Activated CD4-positive, alpha-beta T cell treated with anti-CD3 and anti-CD28 coated beads, Interleukin-2, amount 50 U/mL, for 16 hours (primary cell): ENCODE measurements at regions not wholly inside any gene's neighbourhood (a gene's known extent, or its start where the extent isn't known, plus 50 kb on each side); places are given as distances from the start of the nearest gene placed in this dataset.
A peak's percentile ranks its signal among the peaks of the same experiment; 100 is the strongest.

Experiments used
- DNase-seq: peaks from one replicate; pipeline ENCODE4 v3.0.0-alpha.2; 2020

GRCh38 chr5:116389601-116390000, 185.0 kb downstream of the SEMA6A start:
- DNase-seq = no peak

- DNase-seq = no peak
Measured at GRCh38 chr5:116388564-116389258, 185.9 kb downstream of the SEMA6A start.

DNA sequence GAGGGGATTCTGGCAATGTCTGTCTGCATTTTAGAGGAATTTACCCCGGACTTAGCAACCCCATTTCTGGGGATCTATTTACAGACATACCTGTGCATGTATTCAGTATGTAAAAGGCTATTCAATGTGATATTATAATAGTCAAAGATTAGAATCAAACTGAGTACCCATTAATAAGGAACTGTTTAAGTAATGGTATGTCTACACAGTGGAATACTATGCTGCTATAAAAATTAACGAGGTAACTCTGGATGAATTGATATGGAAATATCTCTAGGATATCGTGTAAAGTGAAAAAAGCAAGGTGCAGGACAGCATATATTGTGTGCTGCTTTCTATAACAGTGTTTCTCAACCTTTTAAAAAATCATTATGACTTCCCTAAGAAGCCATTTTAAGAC, 186.9 kb downstream of the SEMA6A start:
- DNase-seq = no peak

DNA sequence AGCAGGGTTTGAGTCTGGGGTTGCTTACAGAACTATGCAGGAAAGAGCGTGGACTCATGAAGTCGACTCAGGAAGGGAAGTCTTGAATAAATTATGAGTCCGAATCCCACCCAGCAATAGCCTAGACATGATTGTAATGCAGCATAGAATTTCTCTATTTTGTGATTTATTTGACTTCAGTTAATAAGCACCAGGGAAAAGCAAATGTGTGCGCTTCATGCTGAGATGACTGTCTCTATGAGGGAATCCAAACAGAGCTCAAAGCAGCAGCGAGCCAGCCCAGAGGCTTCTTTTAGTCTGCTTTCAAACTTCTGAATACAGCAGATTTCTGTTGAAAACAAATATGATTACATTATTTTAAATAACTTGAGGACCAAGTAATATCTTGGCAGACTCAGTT, 188.0 kb downstream of the SEMA6A start:
- no peak for DNase-seq

GRCh38 chr5:116382874-116383266, 191.8 kb downstream of the SEMA6A start:
- DNase-seq = no peak

DNA sequence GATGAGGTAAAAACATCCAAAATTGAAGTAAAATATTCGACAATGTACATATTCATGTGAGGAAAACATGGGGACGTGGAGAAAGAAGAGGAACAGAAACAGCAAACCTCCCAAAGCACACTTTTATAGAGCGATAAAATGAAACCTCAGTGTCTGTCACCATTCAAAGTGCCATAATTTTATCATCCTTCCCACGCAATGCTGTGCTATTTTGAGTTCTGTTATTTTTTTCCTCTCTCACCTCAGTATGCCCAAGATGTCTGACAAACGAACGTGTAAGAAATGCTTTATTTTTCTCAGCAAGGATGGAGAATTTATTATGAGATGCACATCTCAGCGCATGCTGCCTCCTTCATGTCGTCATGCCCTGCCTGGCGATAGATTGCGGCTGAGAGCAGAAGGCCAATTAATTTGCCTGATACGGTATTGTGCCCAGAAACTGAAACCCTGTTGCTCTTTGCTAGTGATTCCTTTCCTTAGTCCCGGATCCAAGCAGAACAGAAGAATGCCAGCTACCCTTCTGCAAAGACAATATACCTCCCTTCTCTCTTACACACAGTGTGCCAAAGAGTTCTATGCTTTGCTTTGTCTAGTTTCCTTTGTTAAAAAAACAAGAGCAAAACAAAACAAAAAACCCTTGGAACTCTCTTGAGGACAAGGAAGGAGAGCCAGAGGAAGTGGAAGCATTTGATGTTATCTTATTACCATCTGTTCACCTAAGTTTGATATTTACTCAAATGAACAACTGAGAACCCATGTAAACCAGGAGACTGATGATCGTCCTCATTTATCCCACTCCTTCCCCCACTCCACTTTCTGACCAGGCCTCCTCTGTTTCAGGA, 192.4 kb downstream of the SEMA6A start:
- DNase-seq = no peak

DNA sequence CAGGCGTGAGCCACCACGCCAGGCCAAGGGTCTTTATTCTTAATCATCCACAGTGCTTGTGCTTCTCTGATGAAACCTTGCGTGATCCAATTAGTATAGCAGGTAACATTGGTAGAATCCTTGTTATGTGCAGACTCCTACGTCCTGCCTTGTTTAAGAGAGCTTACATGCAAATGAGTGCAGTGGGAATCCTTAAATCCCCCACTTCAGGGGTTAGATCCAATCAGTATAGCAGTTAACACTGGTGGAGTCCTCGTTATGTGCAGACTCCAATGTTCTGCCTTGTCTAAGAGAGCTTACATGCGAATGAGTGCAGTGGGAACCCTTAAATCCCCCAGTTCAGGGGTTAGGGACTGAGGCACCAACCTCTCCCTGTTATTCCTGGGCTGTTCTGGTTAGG, 193.4 kb downstream of the SEMA6A start:
- DNase-seq = no peak

GRCh38 chr5:116380621-116381020, 194.0 kb downstream of the SEMA6A start:
- DNase-seq = no peak

DNA sequence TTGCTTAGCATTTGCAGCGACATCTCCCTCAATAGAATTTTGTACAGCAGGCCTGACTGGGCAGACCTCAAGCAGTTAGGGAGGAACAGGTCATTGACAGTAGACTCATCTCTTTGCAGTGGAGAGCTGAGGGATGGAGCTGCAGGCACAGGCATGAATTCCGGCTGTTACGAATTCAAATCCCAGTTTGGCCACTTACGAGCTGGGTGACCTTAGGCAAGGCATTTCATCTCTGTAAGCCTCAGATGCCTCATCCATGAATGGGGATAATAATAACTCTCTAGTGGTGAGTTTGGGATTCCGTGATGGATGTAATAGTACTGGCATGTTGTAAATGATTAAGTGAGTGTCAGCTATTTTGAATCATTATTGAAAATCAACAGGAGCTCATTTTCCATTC, 195.3 kb downstream of the SEMA6A start:
- DNase-seq = no peak

DNA sequence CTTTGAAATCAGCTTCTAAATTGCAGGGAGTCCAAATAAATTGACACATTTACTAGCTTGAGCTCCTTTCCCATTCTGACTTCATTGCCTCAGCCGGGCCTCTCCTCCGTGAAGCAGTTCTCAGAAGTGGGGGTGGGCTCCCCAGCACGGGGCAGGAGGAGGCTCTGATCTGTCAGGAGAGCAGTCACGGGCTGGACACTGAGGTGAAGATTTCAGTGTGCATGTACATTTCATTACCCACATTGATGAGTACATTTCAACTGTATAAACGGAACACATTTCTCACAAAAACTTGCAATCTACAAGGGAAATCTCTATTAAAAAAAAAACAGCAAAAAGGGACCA, 195.9 kb downstream of the SEMA6A start:
- DNase-seq = no peak

DNA sequence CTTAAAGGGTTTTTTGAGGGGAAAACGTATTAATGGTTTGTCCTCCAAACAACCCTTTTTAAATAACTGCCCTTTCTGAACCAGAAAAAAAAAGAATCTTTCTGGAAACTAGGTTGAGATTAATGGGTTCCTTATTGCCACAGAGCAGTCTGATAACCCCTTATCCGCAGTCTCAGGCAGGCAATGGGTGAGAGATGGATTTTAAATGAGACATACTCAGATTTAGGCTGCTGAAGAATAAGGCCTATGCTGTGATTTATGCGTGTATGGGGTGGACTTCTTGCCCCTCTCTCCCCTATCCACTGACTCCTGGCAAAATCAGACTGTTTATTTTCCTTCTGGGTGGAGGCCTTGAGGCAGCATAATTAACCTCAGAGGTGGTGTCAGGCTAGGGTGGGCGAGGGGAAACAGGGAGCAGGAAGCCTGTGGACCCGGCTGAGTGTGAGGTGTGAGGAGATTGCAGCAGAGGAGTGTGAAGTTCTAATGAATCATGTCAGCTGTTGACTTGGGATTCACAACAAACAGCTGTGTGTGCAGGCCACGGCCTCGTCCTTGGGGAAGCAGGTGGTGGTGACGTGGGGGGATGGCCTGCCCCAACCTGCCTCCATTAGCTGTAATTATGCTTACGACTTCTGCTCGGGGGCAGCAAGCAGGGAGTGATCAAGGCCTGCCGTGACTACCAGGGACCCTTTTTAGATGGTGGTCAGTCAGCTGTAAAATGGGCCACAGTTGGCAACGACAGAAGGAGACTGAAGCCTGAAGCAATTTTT, 196.4 kb downstream of the SEMA6A start:
- DNase-seq = no peak

- no peak for DNase-seq
Measured at GRCh38 chr5:116377276-116378006, 197.2 kb downstream of the SEMA6A start.

- DNase-seq = no peak
Measured at GRCh38 chr5:116375926-116376325, 198.7 kb downstream of the SEMA6A start.

DNA sequence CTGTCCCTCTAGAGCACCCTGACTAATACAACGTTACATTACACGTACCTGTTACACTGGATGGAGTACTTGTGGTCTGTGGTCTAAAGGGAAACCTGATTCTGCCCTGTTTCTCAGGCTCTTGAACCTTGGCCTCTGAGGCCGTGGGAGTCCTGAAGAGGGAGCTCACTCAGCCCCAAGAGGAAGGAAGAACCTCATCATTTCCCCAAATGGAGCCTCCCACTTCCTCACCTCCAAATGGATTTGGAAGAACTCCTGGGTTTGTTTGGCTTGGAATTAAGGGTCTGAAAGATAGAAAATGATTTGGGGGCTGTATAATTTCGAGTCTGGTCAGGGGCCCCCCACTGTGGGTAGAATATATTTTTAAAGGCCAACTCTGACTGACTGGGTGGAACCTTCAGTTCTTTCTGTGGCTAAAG, 200.2 kb downstream of the SEMA6A start:
- DNase-seq = no peak

GRCh38 chr5:116372931-116373597, 201.6 kb downstream of the SEMA6A start:
- DNase-seq = peak; percentile 1

- no peak for DNase-seq
Measured at GRCh38 chr5:116371935-116372334, 202.7 kb downstream of the SEMA6A start.

DNA sequence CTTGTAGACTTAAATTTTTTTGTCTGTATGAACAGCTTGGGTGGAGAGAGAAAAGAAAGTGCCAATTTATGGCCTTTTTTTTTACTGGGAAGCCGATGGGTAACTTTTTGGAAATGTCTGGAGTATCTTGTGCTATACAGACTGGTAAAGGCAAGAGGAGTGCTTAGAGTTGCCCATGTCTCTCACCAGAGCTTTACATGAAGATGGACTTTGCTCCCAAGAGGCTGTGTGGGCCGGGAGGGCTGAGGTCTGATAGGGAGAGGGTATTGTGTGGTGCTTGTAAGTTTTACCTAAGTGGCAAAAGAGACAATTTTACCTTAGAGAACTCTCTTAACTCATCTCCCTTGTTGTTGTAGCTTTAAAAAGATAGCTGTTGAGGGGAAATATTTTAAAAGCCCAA, 203.2 kb downstream of the SEMA6A start:
- no peak for DNase-seq

GRCh38 chr5:116370886-116371285, 203.7 kb downstream of the SEMA6A start:
- no peak for DNase-seq

DNA sequence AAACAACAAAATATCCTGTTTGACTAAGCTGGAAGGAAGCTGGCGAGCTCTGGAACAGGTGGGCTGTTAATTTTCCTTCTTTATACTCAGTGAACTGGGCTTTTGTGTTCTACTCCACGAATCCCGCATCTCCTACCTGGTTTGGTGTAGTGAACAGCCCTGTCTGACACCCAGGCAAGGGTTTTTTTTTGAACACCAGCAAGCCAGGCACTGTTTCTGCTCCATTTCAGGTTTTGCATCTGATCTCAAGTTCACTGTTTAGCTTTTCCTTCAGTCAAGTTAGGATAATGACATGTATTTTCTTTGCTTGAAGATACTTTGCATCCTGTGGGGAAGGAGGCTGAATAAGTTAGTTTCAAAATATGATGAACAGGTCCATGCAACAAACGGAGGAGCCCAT, 204.5 kb downstream of the SEMA6A start:
- no peak for DNase-seq

DNA sequence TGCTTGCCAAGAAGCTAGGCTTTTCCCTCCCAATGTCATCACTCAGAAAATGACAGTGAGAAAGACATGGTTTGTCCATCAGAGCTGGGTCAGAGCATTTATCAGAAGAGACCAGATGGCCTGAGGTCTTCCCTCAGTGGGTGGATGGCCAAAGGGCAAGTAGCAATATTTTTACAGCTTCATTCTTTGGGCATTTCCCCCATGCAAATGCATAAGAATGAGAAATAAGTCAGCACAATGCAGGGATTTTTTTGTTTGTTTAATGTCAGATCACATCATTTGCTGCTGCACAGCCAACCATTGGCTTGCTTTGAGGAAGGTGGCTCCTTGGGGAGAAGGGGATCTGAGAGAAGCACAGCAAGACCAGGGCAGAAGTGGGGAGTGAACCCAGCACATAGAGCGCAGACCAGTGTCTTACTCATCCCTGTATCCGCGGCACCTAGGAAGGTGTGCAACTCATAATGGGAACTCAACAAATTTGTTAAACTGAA, 209.6 kb downstream of the SEMA6A start:
- DNase-seq = no peak

GRCh38 chr5:116363780-116364179, 210.8 kb downstream of the SEMA6A start:
- DNase-seq = no peak

DNA sequence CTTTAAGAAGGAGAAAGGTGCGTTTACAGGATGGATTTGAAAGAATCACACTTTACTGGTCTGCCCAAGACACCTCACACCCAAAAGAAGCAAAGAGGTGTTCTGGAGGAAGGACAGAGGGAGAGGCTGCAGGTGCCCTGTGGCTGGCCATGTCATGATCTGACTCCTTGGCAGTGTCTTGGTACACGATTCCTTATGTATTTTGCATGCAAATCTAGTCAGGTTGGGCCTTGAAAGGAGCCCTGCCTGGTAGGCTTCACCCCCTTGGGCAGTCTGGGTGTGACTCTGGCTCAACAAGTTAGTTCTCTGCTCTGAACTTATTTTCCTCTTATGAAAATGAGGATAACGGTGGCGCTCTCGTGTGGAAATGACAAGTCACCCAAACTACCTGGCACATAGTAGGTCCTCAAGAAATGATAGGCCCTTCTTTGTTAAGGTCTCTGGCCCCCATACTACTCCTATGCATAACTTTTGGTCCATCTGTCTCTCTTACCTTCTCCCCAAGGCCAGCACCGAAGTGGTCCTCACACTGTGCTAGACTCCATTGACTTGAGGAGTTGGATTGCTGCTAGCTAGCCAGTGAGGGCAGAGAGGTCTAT, 212.5 kb downstream of the SEMA6A start:
- no peak for DNase-seq
